H1 (cell line): ENCODE measurements at regions not wholly inside any gene's neighbourhood (a gene's known extent, or its start where the extent isn't known, plus 50 kb on each side); places are given as distances from the start of the nearest gene placed in this dataset.

Source experiments
- CTCF ChIP-seq, 3 experiments: IDR thresholded peaks; 1 replicate in 2 of 3; 2 replicates in 1 of 3; pipeline versions ENCODE4 v1.5.1 to v1.6.1; 2011; ENCODE audit warnings: low read length in 3 of 3, mild to moderate bottlenecking in 3 of 3, inconsistent platforms in 2 of 3, low read depth in 1 of 3, moderate library complexity in 1 of 3; ENCODE audit not compliant: insufficient read depth in 1 of 3; ENCODE audit errors: control extremely low read depth in 1 of 3
- HDAC6 ChIP-seq: IDR thresholded peaks from one replicate; pipeline ENCODE4 v1.7.1; 2012; ENCODE audit warnings: low read depth, mild to moderate bottlenecking, inconsistent platforms, low read length, moderate library complexity
- TAF1 ChIP-seq: IDR thresholded peaks from 2 replicates; pipeline ENCODE4 v1.6.1; 2011; ENCODE audit warnings: mild to moderate bottlenecking, low read depth, low read length

GRCh38 chr4:54879576-54879975 lies 221.8 kb downstream of the KIT start:
- TF ChIP-seq TAF1, result no peak
- no peak for TF ChIP-seq HDAC6
- TF ChIP-seq CTCF (IDR thresholded peaks at IDR 0.05; ENCODE audit: control extremely low read depth in 1 of 3, insufficient read depth in 1 of 3, low read depth in 1 of 3, low read length in 3 of 3), result no peak
